NOMO-1 (cell line): ENCODE measurements at regions not wholly inside any gene's neighbourhood (a gene's known extent, or its start where the extent isn't known, plus 50 kb on each side); places are given as distances from the start of the nearest gene placed in this dataset.

Experiments
- DNase-seq, 2 experiments: peaks; one replicate each; lab custom pipeline; 2025; ENCODE audit not compliant: unreplicated experiment in 2 of 2; lab: John Stamatoyannopoulos, UW

DNA sequence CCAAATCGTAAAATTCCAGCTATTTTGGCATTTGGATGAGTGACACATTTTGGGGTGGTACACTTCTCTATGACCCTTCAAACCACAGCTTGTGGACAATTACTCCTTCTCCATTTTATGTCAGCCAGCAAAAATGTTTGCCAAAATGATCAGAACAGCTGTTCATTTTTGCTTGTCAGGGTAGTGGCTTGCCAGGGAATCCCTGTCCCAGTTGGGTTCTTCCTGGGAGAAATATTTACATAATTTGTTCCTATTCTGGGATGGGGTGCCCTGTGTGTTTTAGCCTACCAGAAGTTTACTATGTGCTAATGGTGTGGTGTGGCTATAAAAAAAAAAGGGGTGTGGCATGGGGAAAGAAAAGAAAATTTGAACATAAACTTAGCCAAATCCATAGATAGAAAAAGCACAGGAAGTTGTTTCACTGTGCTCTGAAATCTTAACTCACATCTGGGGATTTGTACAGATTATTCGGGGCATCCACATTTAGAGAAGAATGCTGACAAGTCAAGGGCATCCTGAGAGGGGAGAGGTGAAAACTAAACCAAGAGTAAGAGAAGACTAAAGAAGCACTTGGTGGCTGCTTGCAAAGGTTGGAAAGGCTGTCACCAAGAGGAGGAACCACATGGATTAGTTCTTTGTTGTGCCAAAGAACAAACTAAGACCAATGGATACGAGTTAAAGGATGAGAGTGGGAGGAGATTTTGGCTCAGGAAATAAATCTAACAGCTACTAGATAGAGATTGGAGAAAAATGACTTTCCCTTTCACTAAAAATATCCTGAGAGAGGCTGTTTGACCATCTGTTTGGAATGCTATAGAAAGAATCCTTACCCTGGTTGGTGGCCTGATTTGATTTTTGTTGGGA lies 55.2 kb upstream of the RBM24 start:
- no peak for DNase-seq

DNA sequence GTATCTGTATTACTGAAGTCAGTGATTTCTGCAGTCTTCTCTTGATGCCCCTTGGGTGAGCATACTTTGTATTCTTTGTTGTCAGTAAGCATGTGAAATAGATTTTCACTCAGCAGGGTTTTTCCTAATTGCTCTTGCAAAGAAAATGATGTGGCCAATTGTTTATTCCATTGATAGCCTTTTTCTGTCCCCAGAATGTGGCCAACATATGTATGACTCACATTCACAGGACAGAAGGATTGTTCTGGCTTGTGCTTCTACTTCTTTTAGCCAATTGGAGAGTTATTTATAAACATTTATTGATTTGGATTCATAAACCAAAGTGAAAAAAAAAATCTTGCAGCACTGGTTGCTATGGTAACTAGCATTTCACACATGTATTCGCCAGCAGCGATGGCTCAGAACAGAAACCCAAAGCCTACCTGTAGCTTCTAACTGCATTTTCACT lies 54.4 kb upstream of the RBM24 start:
- DNase-seq, result no peak

DNA sequence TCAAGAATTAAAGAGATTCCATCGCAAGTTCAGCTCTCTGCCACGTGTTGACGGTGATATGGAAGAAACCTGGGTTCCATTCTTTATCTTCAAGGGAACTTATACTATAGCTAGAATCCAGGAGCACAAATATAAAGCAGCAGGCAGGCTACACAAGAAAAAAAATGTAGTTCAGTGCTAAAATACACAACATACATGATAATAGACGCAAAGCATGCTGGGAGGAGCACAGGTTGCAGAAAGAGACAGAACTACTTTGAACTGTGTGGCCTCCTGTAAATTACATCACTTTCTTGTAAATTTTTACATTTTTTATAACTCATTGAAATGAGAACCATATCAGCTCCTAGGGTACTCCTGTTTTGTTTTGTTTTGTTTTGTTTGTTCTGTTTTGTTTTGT lies 53.8 kb upstream of the RBM24 start:
- DNase-seq, result no peak
